ENCODE measurements at regions not wholly inside any gene's neighbourhood (a gene's known extent, or its start where the extent isn't known, plus 50 kb on each side); places are given as distances from the start of the nearest gene placed in this dataset.

GRCh38 chr22:27635435-27635834, 166.1 kb downstream of the MN1 start:
- DNase-seq (ENCODE audit: missing footprints) (no peak), ATAC-seq (no peak)
- intact Hi-C loops (cut with DNase I), result no loop called here

- DNase-seq (ENCODE audit: missing footprints) (no peak), ATAC-seq (no peak)
- intact Hi-C loops (cut with DNase I), result no loop called here
Measured at GRCh38 chr22:27635852-27636251, 165.7 kb downstream of the MN1 start.

DNA sequence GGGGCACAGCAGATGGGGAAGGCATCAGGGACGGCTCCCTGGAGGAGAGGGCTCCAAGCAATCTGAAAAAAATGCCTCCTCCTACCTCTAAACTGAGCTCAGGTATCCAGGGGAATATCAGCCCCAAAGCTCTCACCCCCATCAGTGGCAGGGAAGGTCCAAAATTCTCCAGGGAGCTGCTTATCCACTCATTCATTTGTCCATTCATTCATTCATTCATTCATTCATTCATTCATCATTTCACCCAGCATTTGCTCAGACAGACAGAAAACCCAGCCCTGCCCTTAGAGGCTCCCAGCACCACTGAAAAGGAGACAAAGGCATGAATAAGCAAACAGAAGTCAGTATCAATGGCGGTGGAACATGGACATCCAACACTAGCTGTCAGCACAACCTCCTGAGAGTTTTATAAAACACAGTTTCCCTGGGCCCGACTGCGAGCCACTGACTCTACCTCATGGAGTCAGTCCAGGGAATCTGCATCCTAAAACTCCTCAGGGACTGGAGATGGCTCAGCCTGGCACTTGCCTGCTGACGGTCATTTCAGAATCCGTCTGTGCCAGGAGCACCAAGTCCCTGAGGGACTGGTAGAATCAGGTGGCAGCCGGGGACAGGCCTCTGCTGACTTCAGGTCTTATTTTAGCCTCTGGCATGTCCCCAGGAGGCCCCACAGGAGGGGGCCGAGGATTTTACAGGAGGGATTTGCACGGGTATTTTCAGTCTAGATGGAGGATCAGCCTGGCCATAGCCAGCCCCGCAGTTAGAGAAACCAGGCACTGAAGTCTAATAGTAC, 164.6 kb downstream of the MN1 start:
- intact Hi-C loops (cut with DNase I), result loop anchor here (1.0 kb wide), 1 partner anchor 48 kb away; no protein-coding TSS in a partner anchor
- ATAC-seq, result peak; percentile 78
- peak; percentile 74 for DNase-seq (ENCODE audit: missing footprints)

- ATAC-seq, result no peak
- no peak for DNase-seq (ENCODE audit: missing footprints)
- intact Hi-C loops (cut with DNase I), result loop anchor here (1.0 kb wide), 1 partner anchor 48 kb away; no protein-coding TSS in a partner anchor
Measured at GRCh38 chr22:27637604-27638003, 164.0 kb downstream of the MN1 start.

- no peak for ATAC-seq
- DNase-seq (ENCODE audit: missing footprints), result no peak
- intact Hi-C loops (cut with DNase I), result no loop called here
Measured at GRCh38 chr22:27638329-27639233, 163.0 kb downstream of the MN1 start.

- ATAC-seq, result no peak
- DNase-seq (ENCODE audit: missing footprints), result no peak
- intact Hi-C loops (cut with DNase I), result no loop called here
Measured at GRCh38 chr22:27639248-27640086, 162.1 kb downstream of the MN1 start.

DNA sequence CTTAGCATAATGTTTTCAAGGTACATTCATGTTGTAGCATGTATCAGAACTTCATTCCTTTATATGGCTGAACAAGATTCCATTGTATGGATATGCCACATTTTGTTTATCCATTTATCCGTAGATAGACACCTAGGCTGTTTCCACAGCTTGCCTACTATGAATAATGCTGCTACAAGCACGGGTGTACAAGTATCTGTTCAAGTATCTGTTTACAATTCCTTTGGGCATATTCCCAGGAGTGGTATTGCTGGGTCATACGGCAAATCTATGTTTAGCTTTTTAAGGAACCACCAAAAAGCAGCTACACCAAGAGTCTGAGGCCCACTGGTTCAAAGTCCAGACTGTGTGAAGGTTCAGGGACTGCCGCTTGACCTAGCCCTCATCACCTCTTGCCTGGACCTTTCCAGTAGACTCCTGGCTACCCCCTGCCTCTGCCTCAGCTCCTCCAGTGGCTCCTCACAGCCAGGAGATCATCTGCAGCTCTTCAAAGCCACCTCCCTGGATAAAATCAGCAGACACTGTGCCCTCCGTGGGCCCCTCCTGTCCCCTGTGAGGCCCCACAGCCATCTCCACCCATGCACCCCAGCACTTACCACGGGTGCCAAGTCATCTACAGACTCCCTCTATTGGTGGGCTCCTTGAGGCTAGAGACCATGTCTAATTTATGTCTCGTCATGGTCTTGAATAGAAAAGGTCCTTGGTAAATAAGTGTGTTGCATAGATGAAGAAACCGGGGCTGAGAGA, 160.3 kb downstream of the MN1 start:
- intact Hi-C loops (cut with DNase I), result no loop called here
- no peak for DNase-seq (ENCODE audit: missing footprints)
- no peak for ATAC-seq

DNA sequence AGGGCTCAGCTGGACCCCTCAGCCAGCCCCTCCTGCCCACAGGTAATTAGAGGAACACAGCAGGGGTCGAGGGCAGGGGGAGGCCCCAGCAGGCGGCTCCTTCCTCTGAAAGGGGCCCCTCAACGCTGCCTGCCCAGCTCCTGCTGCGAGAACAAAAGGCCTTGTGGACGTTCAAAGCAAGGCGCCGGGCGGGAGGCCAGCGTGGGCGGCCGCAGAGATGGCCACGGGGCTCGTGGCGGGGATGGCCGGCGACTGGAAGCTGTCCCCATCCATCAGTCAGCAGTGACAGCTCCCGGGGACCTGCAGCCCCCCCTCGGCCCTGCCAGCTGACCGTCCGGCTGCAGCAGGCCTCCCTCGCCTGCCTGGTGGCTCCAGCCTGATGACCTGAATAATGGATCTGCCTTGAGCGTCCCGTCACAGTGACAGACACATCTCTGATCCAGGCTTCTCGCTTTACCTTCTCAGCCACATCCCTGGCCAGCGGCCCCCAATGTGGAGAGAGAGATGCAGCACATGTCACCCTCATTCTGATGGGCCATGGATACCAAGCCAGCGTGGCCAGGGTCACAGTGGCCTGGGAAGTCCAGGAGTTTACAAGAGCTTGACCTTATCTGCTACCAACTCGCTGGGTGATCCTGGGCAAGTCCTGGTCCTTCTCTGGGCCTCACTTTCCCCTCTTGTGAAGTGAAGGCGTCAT, 159.3 kb downstream of the MN1 start:
- ATAC-seq (no peak), DNase-seq (ENCODE audit: missing footprints) (no peak)
- intact Hi-C loops (cut with DNase I), result no loop called here

- no peak for DNase-seq (ENCODE audit: missing footprints)
- intact Hi-C loops (cut with DNase I), result no loop called here
- ATAC-seq, result no peak
Measured at GRCh38 chr22:27643907-27644306, 157.6 kb downstream of the MN1 start.

DNA sequence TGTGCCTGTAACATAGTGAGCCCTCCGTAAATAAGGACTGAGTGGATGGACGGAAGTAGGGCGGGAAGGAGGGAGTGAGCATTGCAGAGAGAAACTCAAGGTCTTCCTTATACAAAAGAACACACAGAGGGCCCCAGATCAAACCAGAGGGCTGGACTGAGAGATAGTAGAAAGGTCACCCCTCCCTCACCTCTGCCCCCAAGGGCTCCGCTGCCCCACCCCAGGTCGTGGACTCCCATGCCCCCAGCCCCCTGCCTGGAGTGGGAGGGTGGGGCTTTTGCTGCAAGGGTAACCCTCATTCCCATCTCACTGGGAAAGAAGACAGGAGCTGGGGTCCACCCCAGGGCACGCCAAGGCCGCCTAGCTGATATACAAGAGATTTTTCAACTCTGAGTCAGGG, 157.0 kb downstream of the MN1 start:
- no peak for DNase-seq (ENCODE audit: missing footprints)
- intact Hi-C loops (cut with DNase I), result no loop called here
- ATAC-seq, result no peak

DNA sequence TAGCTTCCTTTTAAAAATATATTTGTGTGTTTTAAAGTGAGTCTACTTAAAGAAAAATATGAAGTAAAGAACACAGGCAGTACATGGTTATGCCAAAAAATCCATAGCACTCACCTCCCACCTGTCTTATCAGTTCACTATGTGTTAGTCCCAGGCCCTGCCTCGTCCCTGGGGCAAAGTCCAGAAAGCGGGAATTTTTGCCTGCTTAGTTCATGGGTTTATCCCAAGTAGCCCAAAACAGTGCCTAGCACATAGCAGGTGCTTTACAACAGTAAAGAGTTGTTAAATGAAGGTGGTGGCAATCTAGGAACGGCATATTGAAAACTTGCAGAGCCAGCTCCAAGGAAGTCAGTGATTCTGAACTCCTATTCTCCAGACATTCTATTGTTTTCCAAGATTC, 154.0 kb downstream of the MN1 start:
- intact Hi-C loops (cut with DNase I), result no loop called here
- no peak for DNase-seq (ENCODE audit: missing footprints)
- no peak for ATAC-seq

DNA sequence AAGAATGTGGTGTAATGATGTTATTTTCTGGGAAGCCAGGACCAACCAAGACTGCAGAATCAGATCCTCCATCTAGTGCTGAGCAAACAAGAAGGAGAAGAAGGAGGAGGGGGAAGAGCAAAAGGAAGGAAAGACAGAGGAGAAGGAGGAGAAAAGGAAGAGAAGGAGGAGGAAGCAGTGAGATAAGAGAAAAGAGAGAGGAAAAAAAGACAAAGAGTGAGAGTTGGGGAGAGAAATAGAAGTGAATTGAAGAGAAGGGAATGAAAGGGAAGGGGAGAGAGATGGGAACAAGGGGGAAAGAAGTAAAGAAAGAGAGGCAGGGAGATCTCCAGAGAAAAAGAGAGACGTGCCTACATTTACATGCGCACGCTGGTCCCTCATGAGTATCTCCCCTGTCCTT, 153.5 kb downstream of the MN1 start:
- DNase-seq (ENCODE audit: missing footprints), result no peak
- ATAC-seq, result no peak
- intact Hi-C loops (cut with DNase I), result no loop called here

- DNase-seq (ENCODE audit: missing footprints) (no peak), ATAC-seq (no peak)
- intact Hi-C loops (cut with DNase I), result no loop called here
Measured at GRCh38 chr22:27648853-27649252, 152.7 kb downstream of the MN1 start.

GRCh38 chr22:27650572-27650971, 151.0 kb downstream of the MN1 start:
- intact Hi-C loops (cut with DNase I), result no loop called here
- DNase-seq (ENCODE audit: missing footprints), result no peak

DNA sequence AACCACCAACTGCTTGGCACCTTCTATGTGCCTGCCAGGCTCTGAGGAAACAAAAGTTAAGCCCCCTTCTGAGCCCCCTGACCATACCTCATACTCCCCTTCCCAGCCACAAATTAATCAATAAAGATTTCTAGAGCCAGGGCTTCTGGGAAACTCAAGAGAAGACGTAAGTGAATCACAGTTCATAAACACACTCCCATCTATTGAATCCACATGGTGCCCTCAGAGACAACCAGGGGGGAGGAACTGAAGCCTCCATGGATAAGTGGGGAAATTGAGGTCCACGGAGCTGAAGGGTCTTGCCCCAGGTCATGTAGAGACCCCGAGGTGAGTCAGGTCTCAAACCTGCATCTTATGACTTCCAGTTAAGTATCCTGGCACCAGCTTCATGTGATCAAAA, 150.6 kb downstream of the MN1 start:
- intact Hi-C loops (cut with DNase I), result no loop called here
- DNase-seq (ENCODE audit: missing footprints) (no peak), ATAC-seq (no peak)

More at GRCh38 chr22:27650572-27650971, 151.0 kb downstream of the MN1 start:
- no peak for ATAC-seq

DNA sequence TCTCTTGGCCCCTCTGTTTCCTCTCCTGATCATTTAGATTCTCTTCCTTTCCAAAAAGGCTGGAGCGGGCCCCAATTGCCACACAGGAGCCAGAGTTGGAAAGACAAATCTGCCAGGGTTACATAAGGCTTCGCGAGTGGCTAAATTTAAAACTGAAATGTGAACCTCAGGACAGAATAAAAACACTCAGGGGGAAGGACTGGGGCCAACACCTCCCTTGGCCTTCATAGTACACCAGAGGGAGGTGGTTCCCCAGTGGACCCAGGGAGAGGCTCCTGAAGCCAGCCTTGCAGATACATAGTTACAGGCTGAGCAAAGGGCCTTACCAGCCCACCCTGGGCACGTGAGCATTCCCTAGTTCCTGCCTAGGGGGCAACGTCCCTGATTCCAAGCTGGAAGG, 150.1 kb downstream of the MN1 start:
- peak; percentile 89 for ATAC-seq
- intact Hi-C loops (cut with DNase I), result no loop called here

DNA sequence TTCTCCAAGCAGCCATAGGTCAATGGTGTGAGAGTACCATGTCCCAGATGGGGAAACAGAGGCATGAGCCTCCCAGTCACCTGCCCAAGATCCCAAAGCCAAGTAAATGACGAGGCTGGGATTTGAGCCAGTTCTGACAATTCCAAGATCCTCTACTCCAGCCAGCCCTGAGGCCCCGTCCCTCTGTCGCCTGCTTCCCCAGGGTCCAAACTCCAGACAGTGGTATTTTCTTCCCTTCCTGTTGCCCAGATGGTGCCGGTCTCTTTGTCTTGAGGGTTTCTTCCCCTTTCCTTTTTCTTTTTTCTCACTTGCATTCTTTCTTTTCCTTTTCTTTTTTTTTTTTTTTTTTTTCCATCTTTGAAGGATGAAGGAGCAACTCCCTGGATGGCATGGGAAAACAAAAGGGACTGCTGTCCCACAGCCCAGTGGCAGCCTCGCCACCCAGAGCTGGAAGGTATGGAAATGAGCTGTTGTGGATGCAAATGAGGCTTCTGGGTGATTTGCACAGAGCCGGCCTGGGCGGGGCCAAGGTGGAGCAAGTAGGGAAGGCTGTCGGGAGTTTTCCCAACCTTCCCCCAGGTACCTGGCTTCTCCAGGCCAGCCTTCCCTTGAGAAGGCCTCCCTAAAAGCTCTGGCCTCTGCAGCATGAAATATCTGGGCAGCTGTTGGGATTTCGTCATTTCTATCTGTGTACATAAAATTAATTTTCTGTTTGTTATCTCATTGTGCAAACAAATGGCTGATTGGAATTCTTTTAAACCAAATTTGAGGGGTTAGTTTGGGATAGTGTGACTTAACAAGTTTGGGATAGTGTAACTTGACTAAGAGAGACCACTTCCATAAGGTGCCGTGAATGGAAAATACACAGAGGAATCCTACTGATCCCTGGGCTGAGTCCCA, 146.8 kb downstream of the MN1 start:
- intact Hi-C loops (cut with DNase I), result no loop called here
- no peak for ATAC-seq
- DNase-seq (ENCODE audit: missing footprints), result no peak

More for the DNA sequence above, 150.1 kb downstream of the MN1 start:
- no peak for DNase-seq (ENCODE audit: missing footprints)

Measured in Right ventricle myocardium inferior (tissue), 1 donor.